Lower lobe of right lung (tissue), 2 donors: ENCODE measurements at regions not wholly inside any gene's neighbourhood (a gene's known extent, or its start where the extent isn't known, plus 50 kb on each side); places are given as distances from the start of the nearest gene placed in this dataset.

ENCODE experiments used
- ATAC-seq, 2 donors: fragments of 200-7000 bp; cut with Tn5 transposase; one replicate each; pipeline ENCODE4 v1.9.1; 2020 to 2022; ENCODE audit warnings: mild to moderate bottlenecking in 2 of 2, moderate library complexity in 2 of 2
- DNase-seq: peaks from one replicate; pipeline ENCODE4 v3.0.0-alpha.2; 2020
- H3K27ac ChIP-seq: fragments of 200-600 bp; one replicate; pipeline ENCODE4 v1.8.0; 2022
- H3K27me3 ChIP-seq: fragments of 200-600 bp; one replicate; pipeline ENCODE4 v1.8.0; 2022; ENCODE audit warnings: low read depth
- H3K36me3 ChIP-seq: fragments of 200-600 bp; one replicate; pipeline ENCODE4 v1.8.0; 2022; ENCODE audit warnings: mild to moderate bottlenecking
- H3K4me1 ChIP-seq: fragments of 200-600 bp; one replicate; pipeline ENCODE4 v1.8.0; 2022
- H3K4me3 ChIP-seq: fragments of 200-600 bp; one replicate; pipeline ENCODE4 v1.8.0; 2022; ENCODE audit warnings: mild to moderate bottlenecking
- H3K9me3 ChIP-seq: fragments of 200-600 bp; one replicate; pipeline ENCODE4 v1.8.0; 2022
- CTCF ChIP-seq: fragments of 200-600 bp; IDR thresholded peaks from one replicate; pipeline ENCODE4 v1.8.0; 2022; ENCODE audit warnings: antibody characterized with exemption, mild to moderate bottlenecking
- intact Hi-C: fragments of 100-400 bp; cut with DNase I; formaldehyde crosslinking; loops from one replicate; pipeline ENCODE4 v1.11.0; 2022
- donor health status: DM: no; HTN: yes; CAD: no; lungs with severe emphysema.

- TF ChIP-seq CTCF, result no peak
- no peak overlapping the region for H3K27ac ChIP-seq
- no peaks in the 10 kb centered on the region for H3K9me3 ChIP-seq
- ATAC-seq, result no peak
- intact Hi-C loops, result no loop called here
- H3K4me1 ChIP-seq, result no peaks in the 10 kb centered on the region
- H3K27me3 ChIP-seq, result no peaks in the 10 kb centered on the region
- no peak overlapping the region for H3K4me3 ChIP-seq
- no peaks in the 10 kb centered on the region for H3K36me3 ChIP-seq
- no peak for DNase-seq
Measured at GRCh38 chr21:21605521-21605920, 607.3 kb downstream of the NCAM2 start.

GRCh38 chr21:21606041-21606440 lies 607.8 kb downstream of the NCAM2 start:
- Histone ChIP-seq H3K4me3 (no peak overlapping the region), H3K4me1 (no peaks in the 10 kb centered on the region), H3K27me3 (no peaks in the 10 kb centered on the region), H3K9me3 (no peaks in the 10 kb centered on the region), H3K36me3 (no peaks in the 10 kb centered on the region), H3K27ac (no peak overlapping the region)
- intact Hi-C loops, result no loop called here
- ATAC-seq, result no peak
- DNase-seq, result no peak
- TF ChIP-seq CTCF, result no peak

- Histone ChIP-seq H3K27me3 (no peaks in the 10 kb centered on the region), H3K4me1 (no peaks in the 10 kb centered on the region), H3K4me3 (no peak overlapping the region), H3K36me3 (no peaks in the 10 kb centered on the region), H3K27ac (no peak overlapping the region), H3K9me3 (no peaks in the 10 kb centered on the region)
- no peak for DNase-seq
- no peak for TF ChIP-seq CTCF
- peak; percentile 11 to 39 for ATAC-seq
- intact Hi-C loops, result no loop called here
Measured at GRCh38 chr21:21612466-21612865, 614.3 kb downstream of the NCAM2 start.

- H3K27me3 ChIP-seq, result no peaks in the 10 kb centered on the region
- intact Hi-C loops, result no loop called here
- no peaks in the 10 kb centered on the region for H3K36me3 ChIP-seq
- no peak overlapping the region for H3K4me3 ChIP-seq
- no peak overlapping the region for H3K27ac ChIP-seq
- H3K4me1 ChIP-seq, result no peaks in the 10 kb centered on the region
- no peaks in the 10 kb centered on the region for H3K9me3 ChIP-seq
- ATAC-seq (no peak), DNase-seq (no peak)
- no peak for TF ChIP-seq CTCF
Measured at GRCh38 chr21:21614966-21615365, 616.8 kb downstream of the NCAM2 start.

- intact Hi-C loops, result no loop called here
- Histone ChIP-seq H3K4me3 (no peak overlapping the region), H3K27ac (no peak overlapping the region), H3K36me3 (no peaks in the 10 kb centered on the region), H3K27me3 (no peaks in the 10 kb centered on the region), H3K4me1 (no peaks in the 10 kb centered on the region), H3K9me3 (no peaks in the 10 kb centered on the region)
- ATAC-seq (no peak), DNase-seq (no peak)
- no peak for TF ChIP-seq CTCF
Measured at GRCh38 chr21:21622460-21623234, 624.4 kb downstream of the NCAM2 start.
